Calu3 (cell line): ENCODE measurements at regions not wholly inside any gene's neighbourhood (a gene's known extent, or its start where the extent isn't known, plus 50 kb on each side); places are given as distances from the start of the nearest gene placed in this dataset.

Experiments
- BruUV-seq: library from RNA; stranded (reverse); fragments of 400-500 nt; replicated peaks from 2 replicates; lab custom pipeline; 2021; lab: Mats Ljungman, UMichigan
- CTCF ChIA-PET: fragments of 300-600 bp; sonication (Branson Sonifier 250); formaldehyde crosslinking; loops from one replicate; lab custom pipeline; 2022; ENCODE audit warnings: antibody characterized with exemption; lab: Charles Lee
- DNase-seq: peaks from one replicate; pipeline ENCODE4 v3.0.0; 2022
- H3K27ac Mint-ChIP-seq: one replicate; pipeline ENCODE4 v1.8.0; 2022; ENCODE audit warnings: mixed read lengths; ENCODE audit not compliant: unreplicated experiment
- H3K27me3 Mint-ChIP-seq: one replicate; pipeline ENCODE4 v1.8.0; 2022; ENCODE audit warnings: mixed read lengths; ENCODE audit not compliant: unreplicated experiment
- H3K36me3 Mint-ChIP-seq: one replicate; pipeline ENCODE4 v1.8.0; 2022; ENCODE audit warnings: mild to moderate bottlenecking, moderate library complexity, mixed read lengths; ENCODE audit not compliant: insufficient read depth, unreplicated experiment
- H3K4me1 Mint-ChIP-seq: one replicate; pipeline ENCODE4 v1.8.0; 2022; ENCODE audit warnings: mild to moderate bottlenecking, low read depth, mixed read lengths; ENCODE audit not compliant: unreplicated experiment
- H3K4me3 Mint-ChIP-seq: one replicate; pipeline ENCODE4 v1.8.0; 2022; ENCODE audit warnings: mild to moderate bottlenecking, low read depth, moderate library complexity, mixed read lengths; ENCODE audit not compliant: unreplicated experiment
- H3K9me3 Mint-ChIP-seq: one replicate; pipeline ENCODE4 v1.8.0; 2022; ENCODE audit warnings: low read depth, mixed read lengths; ENCODE audit not compliant: unreplicated experiment
- intact Hi-C: fragments of 100-400 bp; cut with micrococcal nuclease; formaldehyde crosslinking; loops from one replicate; pipeline ENCODE4 v1.10.0; 2022; ENCODE audit not compliant: unreplicated experiment
- TF ChIP-seq, protein P1 (sequence below): fragments of 200-600 bp; IDR thresholded peaks from one replicate; pipeline ENCODE4 v1.8.0; 2022; ENCODE audit warnings: antibody characterized with exemption; ENCODE audit not compliant: unreplicated experiment

GRCh38 chr6:43870660-43871061 lies 100.7 kb downstream of the VEGFA start:
- TF ChIP-seq, protein P1, sequence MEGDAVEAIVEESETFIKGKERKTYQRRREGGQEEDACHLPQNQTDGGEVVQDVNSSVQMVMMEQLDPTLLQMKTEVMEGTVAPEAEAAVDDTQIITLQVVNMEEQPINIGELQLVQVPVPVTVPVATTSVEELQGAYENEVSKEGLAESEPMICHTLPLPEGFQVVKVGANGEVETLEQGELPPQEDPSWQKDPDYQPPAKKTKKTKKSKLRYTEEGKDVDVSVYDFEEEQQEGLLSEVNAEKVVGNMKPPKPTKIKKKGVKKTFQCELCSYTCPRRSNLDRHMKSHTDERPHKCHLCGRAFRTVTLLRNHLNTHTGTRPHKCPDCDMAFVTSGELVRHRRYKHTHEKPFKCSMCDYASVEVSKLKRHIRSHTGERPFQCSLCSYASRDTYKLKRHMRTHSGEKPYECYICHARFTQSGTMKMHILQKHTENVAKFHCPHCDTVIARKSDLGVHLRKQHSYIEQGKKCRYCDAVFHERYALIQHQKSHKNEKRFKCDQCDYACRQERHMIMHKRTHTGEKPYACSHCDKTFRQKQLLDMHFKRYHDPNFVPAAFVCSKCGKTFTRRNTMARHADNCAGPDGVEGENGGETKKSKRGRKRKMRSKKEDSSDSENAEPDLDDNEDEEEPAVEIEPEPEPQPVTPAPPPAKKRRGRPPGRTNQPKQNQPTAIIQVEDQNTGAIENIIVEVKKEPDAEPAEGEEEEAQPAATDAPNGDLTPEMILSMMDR: no peak
- no peak overlapping the region for H3K4me3 Mint-ChIP-seq
- CTCF ChIA-PET: no interaction called here
- H3K4me1 Mint-ChIP-seq: peaks cover 34% of the 10 kb centered on the region
- H3K36me3 Mint-ChIP-seq: peaks cover 6% of the 10 kb centered on the region
- no peak for DNase-seq
- H3K27ac Mint-ChIP-seq: no peak overlapping the region
- no peaks in the 10 kb centered on the region for H3K9me3 Mint-ChIP-seq
- no peaks in the 10 kb centered on the region for H3K27me3 Mint-ChIP-seq
- intact Hi-C loops: no loop called here
- no TSS peak for BruUV-seq

DNA sequence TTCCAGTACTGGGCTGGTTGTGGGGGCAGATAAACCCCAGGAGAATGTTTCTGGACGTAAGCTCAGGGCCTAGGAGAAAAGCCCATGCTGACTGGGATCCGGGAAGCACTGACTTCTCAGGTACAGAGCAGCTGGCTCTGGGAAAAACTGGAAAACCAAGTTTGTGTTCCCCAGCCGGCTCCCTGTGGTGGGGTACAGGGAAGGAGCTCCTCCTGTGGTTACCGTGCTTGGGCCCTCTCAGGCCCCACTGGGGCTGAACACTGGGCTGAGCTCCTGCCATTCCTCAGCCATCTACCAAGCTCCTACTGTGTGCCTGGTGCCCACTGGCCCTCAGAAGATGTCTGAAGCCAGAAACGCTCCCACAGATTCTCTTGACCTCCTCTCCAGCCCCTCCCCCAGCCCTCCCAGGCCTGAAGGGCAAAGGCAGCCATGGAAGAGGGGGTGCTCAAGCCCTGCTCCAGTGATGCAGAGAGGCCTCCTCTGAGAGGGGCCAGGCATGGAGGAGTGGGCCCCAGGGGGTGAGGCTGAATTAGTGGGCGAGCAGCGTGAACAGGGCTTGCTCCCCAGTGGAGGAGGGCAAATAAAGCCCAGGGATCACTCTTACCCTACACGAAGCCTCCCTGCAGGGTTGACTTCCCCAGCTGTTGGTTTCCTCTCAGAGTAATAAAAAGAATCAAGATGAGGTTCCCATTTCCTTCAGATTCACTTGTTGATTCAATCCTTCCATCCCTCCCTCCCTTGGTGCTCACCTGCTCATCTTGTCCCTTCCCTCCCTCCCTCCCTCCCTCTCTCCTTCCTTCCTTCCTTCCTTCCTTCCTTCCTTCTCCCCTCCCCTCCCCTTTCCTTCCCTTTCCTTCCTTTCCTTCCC lies 100.0 kb downstream of the VEGFA start:
- Mint-ChIP-seq H3K4me1 (peaks cover 33% of the 10 kb centered on the region), H3K27me3 (no peaks in the 10 kb centered on the region), H3K4me3 (no peak overlapping the region), H3K27ac (no peak overlapping the region), H3K36me3 (peaks cover 6% of the 10 kb centered on the region), H3K9me3 (no peaks in the 10 kb centered on the region)
- no peak for DNase-seq
- intact Hi-C loops: no loop called here
- CTCF ChIA-PET: interaction anchor here (0.5 kb wide), 1 partner anchor 489 kb away, joined by 3 read pairs; no protein-coding TSS in a partner anchor
- no TSS peak for BruUV-seq
- TF ChIP-seq, protein P1: no peak

- H3K27ac Mint-ChIP-seq: no peak overlapping the region
- TF ChIP-seq, protein P1: no peak
- no peak for DNase-seq
- H3K4me1 Mint-ChIP-seq: peaks cover 25% of the 10 kb centered on the region
- peaks cover 6% of the 10 kb centered on the region for H3K36me3 Mint-ChIP-seq
- CTCF ChIA-PET: interaction anchor here (1.0 kb wide), 1 partner anchor 29 kb away, joined by 3 read pairs; no protein-coding TSS in a partner anchor
- no peaks in the 10 kb centered on the region for H3K9me3 Mint-ChIP-seq
- H3K27me3 Mint-ChIP-seq: no peaks in the 10 kb centered on the region
- intact Hi-C loops: no loop called here
- H3K4me3 Mint-ChIP-seq: no peak overlapping the region
- BruUV-seq: no TSS peak
Observed at GRCh38 chr6:43869079-43869710, 99.2 kb downstream of the VEGFA start.

DNA sequence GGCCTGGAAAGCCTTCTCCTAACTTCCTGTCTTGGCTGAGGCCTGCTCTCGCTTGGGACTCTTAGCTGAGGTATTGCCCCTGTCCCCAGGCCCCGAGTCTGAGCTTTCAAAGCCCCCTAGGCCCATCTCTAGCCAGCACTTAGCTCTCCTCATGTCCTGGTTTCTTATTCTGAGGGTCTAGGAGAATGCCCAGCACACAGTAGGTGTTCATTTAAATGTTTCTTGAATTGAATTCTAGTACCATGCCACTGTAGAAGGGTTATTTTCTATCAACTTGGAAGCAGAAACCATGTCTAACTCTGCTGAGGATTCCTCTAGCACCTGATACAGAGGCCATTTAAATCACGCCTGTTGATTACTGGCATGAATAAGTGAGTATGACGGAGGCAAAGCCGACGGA lies 98.5 kb downstream of the VEGFA start:
- H3K27ac Mint-ChIP-seq: no peak overlapping the region
- H3K9me3 Mint-ChIP-seq: no peaks in the 10 kb centered on the region
- intact Hi-C loops: no loop called here

More for the DNA sequence above, 98.5 kb downstream of the VEGFA start:
- TF ChIP-seq, protein P1: no peak
- H3K4me1 Mint-ChIP-seq: peaks cover 18% of the 10 kb centered on the region
- CTCF ChIA-PET: interaction anchor here (1.0 kb wide), 1 partner anchor 29 kb away, joined by 3 read pairs; no protein-coding TSS in a partner anchor
- DNase-seq: no peak
- no peak overlapping the region for H3K4me3 Mint-ChIP-seq
- no peaks in the 10 kb centered on the region for H3K27me3 Mint-ChIP-seq
- no TSS peak for BruUV-seq
- peaks cover 6% of the 10 kb centered on the region for H3K36me3 Mint-ChIP-seq
